Kasumi-1 (cell line): ENCODE measurements at regions not wholly inside any gene's neighbourhood (a gene's known extent, or its start where the extent isn't known, plus 50 kb on each side); places are given as distances from the start of the nearest gene placed in this dataset.

ENCODE experiments used
- DNase-seq, 2 experiments: peaks; one replicate each; lab custom pipeline; 2025; lab: John Stamatoyannopoulos, UW

GRCh38 chr9:95623640-95624039, 106.9 kb upstream of the PTCH1 start:
- DNase-seq: no peak

- DNase-seq: no peak
Measured at GRCh38 chr9:95620722-95621121, 104.0 kb upstream of the PTCH1 start.

GRCh38 chr9:95620314-95620713, 103.5 kb upstream of the PTCH1 start:
- no peak for DNase-seq

GRCh38 chr9:95615246-95615645, 98.5 kb upstream of the PTCH1 start:
- no peak for DNase-seq

- DNase-seq: no peak
Measured at GRCh38 chr9:95613670-95614069, 96.9 kb upstream of the PTCH1 start.

- DNase-seq: no peak
Measured at GRCh38 chr9:95611354-95611753, 94.6 kb upstream of the PTCH1 start.

- DNase-seq: no peak
Measured at GRCh38 chr9:95610006-95610785, 93.4 kb upstream of the PTCH1 start.

- no peak for DNase-seq
Measured at GRCh38 chr9:95609426-95609825, 92.7 kb upstream of the PTCH1 start.

GRCh38 chr9:95608341-95608740, 91.6 kb upstream of the PTCH1 start:
- no peak for DNase-seq

GRCh38 chr9:95607507-95607906, 90.7 kb upstream of the PTCH1 start:
- no peak for DNase-seq

- DNase-seq: no peak
Measured at GRCh38 chr9:95606489-95607350, 89.9 kb upstream of the PTCH1 start.

GRCh38 chr9:95605816-95606488, 89.2 kb upstream of the PTCH1 start:
- DNase-seq: no peak

- DNase-seq: no peak
Measured at GRCh38 chr9:95605101-95605500, 88.3 kb upstream of the PTCH1 start.

GRCh38 chr9:95598236-95598635, 81.5 kb upstream of the PTCH1 start:
- no peak for DNase-seq

GRCh38 chr9:95595721-95596295, 79.0 kb upstream of the PTCH1 start:
- DNase-seq: no peak

- no peak for DNase-seq
Measured at GRCh38 chr9:95592931-95593330, 76.2 kb upstream of the PTCH1 start.

- no peak for DNase-seq
Measured at GRCh38 chr9:95588724-95589588, 72.2 kb upstream of the PTCH1 start.

GRCh38 chr9:95587021-95587964, 70.5 kb upstream of the PTCH1 start:
- DNase-seq: no peak

GRCh38 chr9:95586326-95586725, 69.6 kb upstream of the PTCH1 start:
- no peak for DNase-seq

GRCh38 chr9:95585824-95586223, 69.1 kb upstream of the PTCH1 start:
- DNase-seq: no peak
